PFSK-1 (cell line): ENCODE measurements at regions not wholly inside any gene's neighbourhood (a gene's known extent, or its start where the extent isn't known, plus 50 kb on each side); places are given as distances from the start of the nearest gene placed in this dataset.

Experiments
- POLR2AphosphoS5 ChIP-seq: IDR thresholded peaks from 2 replicates; pipeline ENCODE4 v1.6.1; 2012; ENCODE audit warnings: low read depth, mild to moderate bottlenecking, control low read depth, low read length, moderate library complexity
- SIN3A ChIP-seq: IDR thresholded peaks from 2 replicates; pipeline ENCODE4 v1.6.1; 2012; ENCODE audit warnings: mild to moderate bottlenecking, low read length, moderate library complexity, borderline replicate concordance; ENCODE audit not compliant: insufficient read depth
- TAF1 ChIP-seq: IDR thresholded peaks from 2 replicates; pipeline ENCODE4 v1.6.1; 2012; ENCODE audit warnings: low read length, control low read depth, borderline replicate concordance; ENCODE audit not compliant: insufficient read depth

DNA sequence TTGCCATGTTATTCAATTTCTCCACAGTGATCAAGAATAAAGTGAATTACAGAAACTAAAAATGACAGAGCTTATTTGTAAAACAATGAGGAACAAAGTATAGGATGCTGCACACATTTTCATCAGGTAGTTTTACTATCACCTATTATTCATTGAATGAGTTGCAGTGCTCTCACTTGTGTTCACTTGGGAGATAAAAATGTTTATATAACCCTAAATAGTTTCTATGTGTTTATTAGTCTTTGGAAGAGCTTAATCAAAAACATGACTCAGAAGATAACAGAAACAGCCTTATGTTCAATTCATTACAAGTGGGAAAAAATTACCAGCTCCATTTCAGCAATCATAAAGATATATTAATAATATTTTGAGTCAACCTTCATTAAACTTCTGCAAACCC, 796.2 kb downstream of the SLITRK1 start:
- TF ChIP-seq POLR2AphosphoS5 = no peak
- TF ChIP-seq SIN3A = no peak
- no peak for TF ChIP-seq TAF1
